ENCODE measurements at regions not wholly inside any gene's neighbourhood (a gene's known extent, or its start where the extent isn't known, plus 50 kb on each side); places are given as distances from the start of the nearest gene placed in this dataset.

- no peak for TF ChIP-seq CTCF (IDR thresholded peaks at IDR 0.05)
- TF ChIP-seq POLR2A (IDR thresholded peaks at IDR 0.05), result no peak
- no peak overlapping the region for H3K4me3 ChIP-seq (ENCODE audit: low read depth, poor library complexity, severe bottlenecking)
- intact Hi-C loops (cut with DNase I; ENCODE audit: low total_unique reads), result no loop called here
- 77 to 84% methylated on average over 5 of the region's 5 CpGs for WGBS, 2 donors
- no peak for DNase-seq (ENCODE audit: low spot score in 2 of 2)
These were observed 417.2 kb upstream of the C16orf82 start for GRCh38 chr16:26649381-26650045.

GRCh38 chr16:26651464-26651863, 415.3 kb upstream of the C16orf82 start:
- no peak overlapping the region for H3K4me3 ChIP-seq (ENCODE audit: low read depth, poor library complexity, severe bottlenecking)
- intact Hi-C loops (cut with DNase I; ENCODE audit: low total_unique reads), result no loop called here
- TF ChIP-seq POLR2A (IDR thresholded peaks at IDR 0.05), result no peak
- 82 to 83% methylated on average over 2 of the region's 2 CpGs for WGBS, 2 donors
- DNase-seq (ENCODE audit: low spot score in 2 of 2), result no peak

- H3K4me3 ChIP-seq (ENCODE audit: low read depth, poor library complexity, severe bottlenecking), result no peak overlapping the region
- DNase-seq (ENCODE audit: low spot score in 2 of 2), result no peak
- intact Hi-C loops (cut with DNase I; ENCODE audit: low total_unique reads), result no loop called here
- no peak for TF ChIP-seq POLR2A (IDR thresholded peaks at IDR 0.05)
- TF ChIP-seq CTCF (IDR thresholded peaks at IDR 0.05), result no peak
- WGBS, 2 donors, result 91 to 96% methylated on average over 1 of the region's 1 CpG
These were observed 414.8 kb upstream of the C16orf82 start for GRCh38 chr16:26651884-26652283.

GRCh38 chr16:26658486-26658885, 408.2 kb upstream of the C16orf82 start:
- DNase-seq (ENCODE audit: low spot score in 2 of 2), result no peak
- H3K4me3 ChIP-seq (ENCODE audit: low read depth, poor library complexity, severe bottlenecking), result no peak overlapping the region
- TF ChIP-seq CTCF (IDR thresholded peaks at IDR 0.05) (no peak), POLR2A (IDR thresholded peaks at IDR 0.05) (no peak)
- intact Hi-C loops (cut with DNase I; ENCODE audit: low total_unique reads), result no loop called here
- WGBS, 2 donors, result 70 to 75% methylated on average over 2 of the region's 2 CpGs

- no peak overlapping the region for H3K4me3 ChIP-seq (ENCODE audit: low read depth, poor library complexity, severe bottlenecking)
- DNase-seq (ENCODE audit: low spot score in 2 of 2), result no peak
- TF ChIP-seq POLR2A (IDR thresholded peaks at IDR 0.05), result no peak
- no peak for TF ChIP-seq CTCF (IDR thresholded peaks at IDR 0.05)
- 46 to 54% methylated on average over 2 of the region's 2 CpGs for whole genome bisulfite sequencing, 2 donors
- intact Hi-C loops (cut with DNase I; ENCODE audit: low total_unique reads), result no loop called here
These were observed 407.8 kb upstream of the C16orf82 start for GRCh38 chr16:26658915-26659314.

- 65 to 83% methylated on average over 4 of the region's 4 CpGs for WGBS, 2 donors
- intact Hi-C loops (cut with DNase I; ENCODE audit: low total_unique reads), result no loop called here
- no peak for TF ChIP-seq CTCF (IDR thresholded peaks at IDR 0.05)
- no peak for TF ChIP-seq POLR2A (IDR thresholded peaks at IDR 0.05)
- no peak overlapping the region for H3K4me3 ChIP-seq (ENCODE audit: low read depth, poor library complexity, severe bottlenecking)
- DNase-seq (ENCODE audit: low spot score in 2 of 2), result no peak
These were observed 402.6 kb upstream of the C16orf82 start for GRCh38 chr16:26664086-26664485.
